Esophagus squamous epithelium (tissue), 4 donors: ENCODE measurements at regions not wholly inside any gene's neighbourhood (a gene's known extent, or its start where the extent isn't known, plus 50 kb on each side); places are given as distances from the start of the nearest gene placed in this dataset.

Experiments used
- POLR2A ChIP-seq, 4 donors: fragments of 450-650 bp; IDR thresholded peaks; one replicate each; pipeline ENCODE4 v1.6.1; 2017; ENCODE audit warnings: antibody characterized with exemption in 4 of 4, mild to moderate bottlenecking in 4 of 4, moderate library complexity in 3 of 4
- TF ChIP-seq, protein P1 (sequence below), 6 experiments: fragments of 450-650 bp in 4 of 6; fragments of 200-600 bp in 2 of 6; sonication (generic) in 2 of 6; IDR thresholded peaks; one replicate each; pipeline ENCODE4 v1.5.1; 2016 to 2019; ENCODE audit warnings: antibody characterized with exemption in 6 of 6, mild to moderate bottlenecking in 4 of 6, moderate library complexity in 4 of 6

DNA sequence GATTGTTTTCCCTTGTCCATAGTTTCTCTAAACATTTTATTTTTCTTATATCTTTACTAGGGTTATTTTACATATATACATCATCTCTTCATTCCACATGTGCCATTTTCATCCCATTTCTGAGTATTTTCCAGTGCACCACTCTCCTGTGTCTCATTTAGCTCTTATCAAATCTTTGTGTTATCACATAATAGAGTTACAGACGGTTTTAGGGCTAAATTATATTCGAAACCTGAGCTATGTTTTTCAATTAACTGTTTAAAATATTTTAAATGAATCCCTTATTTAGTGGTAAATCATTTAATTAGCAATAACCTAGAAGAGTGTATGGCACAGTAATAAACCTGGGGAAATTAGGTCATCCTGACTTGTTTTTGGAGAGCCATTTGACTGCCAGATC, 160.4 kb upstream of the DCN start:
- TF ChIP-seq, protein P1, sequence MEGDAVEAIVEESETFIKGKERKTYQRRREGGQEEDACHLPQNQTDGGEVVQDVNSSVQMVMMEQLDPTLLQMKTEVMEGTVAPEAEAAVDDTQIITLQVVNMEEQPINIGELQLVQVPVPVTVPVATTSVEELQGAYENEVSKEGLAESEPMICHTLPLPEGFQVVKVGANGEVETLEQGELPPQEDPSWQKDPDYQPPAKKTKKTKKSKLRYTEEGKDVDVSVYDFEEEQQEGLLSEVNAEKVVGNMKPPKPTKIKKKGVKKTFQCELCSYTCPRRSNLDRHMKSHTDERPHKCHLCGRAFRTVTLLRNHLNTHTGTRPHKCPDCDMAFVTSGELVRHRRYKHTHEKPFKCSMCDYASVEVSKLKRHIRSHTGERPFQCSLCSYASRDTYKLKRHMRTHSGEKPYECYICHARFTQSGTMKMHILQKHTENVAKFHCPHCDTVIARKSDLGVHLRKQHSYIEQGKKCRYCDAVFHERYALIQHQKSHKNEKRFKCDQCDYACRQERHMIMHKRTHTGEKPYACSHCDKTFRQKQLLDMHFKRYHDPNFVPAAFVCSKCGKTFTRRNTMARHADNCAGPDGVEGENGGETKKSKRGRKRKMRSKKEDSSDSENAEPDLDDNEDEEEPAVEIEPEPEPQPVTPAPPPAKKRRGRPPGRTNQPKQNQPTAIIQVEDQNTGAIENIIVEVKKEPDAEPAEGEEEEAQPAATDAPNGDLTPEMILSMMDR (IDR thresholded peaks at IDR 0.05) = no peak
- no peak for TF ChIP-seq POLR2A (IDR thresholded peaks at IDR 0.05)
